SK-N-SH (cell line): ENCODE measurements at regions not wholly inside any gene's neighbourhood (a gene's known extent, or its start where the extent isn't known, plus 50 kb on each side); places are given as distances from the start of the nearest gene placed in this dataset.

ENCODE experiments used
- CTCF ChIA-PET: fragments of 300-600, 350-600 bp; formaldehyde crosslinking; extraction: SDS; loops from one replicate; lab custom pipeline; 2021; lab: Yijun Ruan, JAX
- POLR2A ChIA-PET: fragments of 350-600 bp; sonication (Branson Sonifier 250); formaldehyde crosslinking; extraction: SDS; loops from one replicate; lab custom pipeline; 2020; ENCODE audit warnings: antibody characterized with exemption, inconsistent platforms; lab: Yijun Ruan, JAX
- DNase-seq: peaks from one replicate; pipeline ENCODE4 v3.0.0; 2012
- H2AFZ ChIP-seq: fragments of 200-600 bp; sonication (generic); 2 replicates; pipeline ENCODE4 v1.8.1; 2016; ENCODE audit warnings: antibody characterized with exemption, mild to moderate bottlenecking, low read depth
- H3F3A ChIP-seq: fragments of 200-600 bp; sonication (generic); replicated peaks from 2 replicates; pipeline ENCODE3; 2016; ENCODE audit warnings: antibody characterized with exemption, mild to moderate bottlenecking; ENCODE audit not compliant: insufficient read depth
- H3K27ac ChIP-seq, 2 experiments: fragments of 200-500 bp in 1 of 2; fragments of 200-600 bp in 1 of 2; sonication (Bioruptor generic) in 1 of 2; sonication (generic), shearing (Covaris generic) in 1 of 2; 2 replicates each; pipeline versions ENCODE4 v1.5.1 to v1.6.1; 2014 to 2016; ENCODE audit warnings: low read depth in 2 of 2, inconsistent platforms in 1 of 2, low read length in 1 of 2, mild to moderate bottlenecking in 1 of 2, mixed read lengths in 1 of 2
- H3K27me3 ChIP-seq: fragments of 200-600 bp; sonication (generic), shearing (Covaris generic); 2 replicates; pipeline ENCODE4 v1.6.1; 2016; ENCODE audit warnings: mixed run types; ENCODE audit not compliant: insufficient read depth
- H3K36me3 ChIP-seq, 2 experiments: fragments of 200-500 bp in 1 of 2; fragments of 200-600 bp in 1 of 2; sonication (Bioruptor generic) in 1 of 2; sonication (generic) in 1 of 2; replicated peaks in 1 of 2; 2 replicates each; pipeline versions ENCODE3 to v1.5.1; 2014 to 2016; ENCODE audit warnings: low read length in 1 of 2, mild to moderate bottlenecking in 1 of 2; ENCODE audit not compliant: insufficient read depth in 2 of 2, control insufficient read depth in 1 of 2
- H3K4me1 ChIP-seq, 2 experiments: fragments of 200-500 bp in 1 of 2; fragments of 200-600 bp in 1 of 2; sonication (Bioruptor generic) in 1 of 2; sonication (generic), shearing (Covaris generic) in 1 of 2; 2 replicates each; pipeline versions ENCODE4 v1.5.1 to v1.6.1; 2014 to 2016; ENCODE audit warnings: low read depth in 1 of 2, low read length in 1 of 2, mixed run types in 1 of 2; ENCODE audit not compliant: insufficient read depth in 2 of 2, control insufficient read depth in 1 of 2
- H3K4me2 ChIP-seq: fragments of 200-600 bp; sonication (generic), shearing (Covaris generic); 2 replicates; pipeline ENCODE4 v1.6.1; 2017; ENCODE audit warnings: mixed run types
- H3K4me3 ChIP-seq, 2 experiments: fragments of 200-500 bp in 1 of 2; fragments of 200-600 bp in 1 of 2; sonication (Bioruptor generic) in 1 of 2; sonication (generic), shearing (Covaris generic) in 1 of 2; 2 replicates each; pipeline versions ENCODE4 v1.5.1 to v1.8.1; 2014 to 2016; ENCODE audit warnings: low read depth in 2 of 2, inconsistent platforms in 1 of 2, low read length in 1 of 2, mild to moderate bottlenecking in 1 of 2, mixed read lengths in 1 of 2, moderate library complexity in 1 of 2
- H3K79me2 ChIP-seq: fragments of 200-600 bp; sonication (generic); 2 replicates; pipeline ENCODE4 v1.8.1; 2017; ENCODE audit warnings: mild to moderate bottlenecking; ENCODE audit not compliant: insufficient read depth
- H3K9ac ChIP-seq: fragments of 200-600 bp; sonication (generic); 2 replicates; pipeline ENCODE4 v1.6.1; 2017; ENCODE audit warnings: mixed run types
- H3K9me2 ChIP-seq: fragments of 200-600 bp; sonication (generic); 2 replicates; pipeline ENCODE4 v1.6.1; 2017; ENCODE audit warnings: mixed run types
- H3K9me3 ChIP-seq: fragments of 200-600 bp; sonication (generic); 2 replicates; pipeline ENCODE4 v1.6.1; 2017; ENCODE audit warnings: mixed run types, mild to moderate bottlenecking, moderate library complexity
- H4K20me1 ChIP-seq: fragments of 200-600 bp; sonication (generic); 2 replicates; pipeline ENCODE4 v1.6.1; 2017; ENCODE audit warnings: mild to moderate bottlenecking, mixed run types; ENCODE audit not compliant: insufficient read depth
- ELF1 ChIP-seq: IDR thresholded peaks from 2 replicates; pipeline ENCODE4 v1.4.0; 2012
- FOSL2 ChIP-seq: IDR thresholded peaks from 2 replicates; pipeline ENCODE4 v1.4.0; 2012; ENCODE audit warnings: low read depth, mild to moderate bottlenecking, moderate library complexity, borderline replicate concordance
- FOXJ3 ChIP-seq: sonication (generic); formaldehyde crosslinking; IDR thresholded peaks from 2 replicates; pipeline ENCODE4 v1.5.1; 2020; ENCODE audit warnings: mild to moderate bottlenecking, missing genetic modification reagents
- GABPA ChIP-seq: IDR thresholded peaks from 2 replicates; pipeline ENCODE4 v1.4.0; 2012; ENCODE audit warnings: low read depth, mild to moderate bottlenecking
- MAX ChIP-seq: IDR thresholded peaks from 2 replicates; pipeline ENCODE4 v1.4.0; 2012; ENCODE audit warnings: low read depth
- MEF2A ChIP-seq: IDR thresholded peaks from 2 replicates; pipeline ENCODE4 v1.4.0; 2012; ENCODE audit warnings: low read depth, borderline replicate concordance
- MXI1 ChIP-seq: IDR thresholded peaks from 2 replicates; pipeline ENCODE4 v1.6.1; 2012; ENCODE audit warnings: mild to moderate bottlenecking, low read depth, low read length, improper control_type of control experiment
- NRF1 ChIP-seq: IDR thresholded peaks from 2 replicates; pipeline ENCODE4 v1.6.1; 2012; ENCODE audit warnings: low read depth, mild to moderate bottlenecking, low read length
- POLR2AphosphoS5 ChIP-seq: IDR thresholded peaks from 2 replicates; pipeline ENCODE4 v1.6.1; 2012; ENCODE audit warnings: low read depth, low read length
- RAD21 ChIP-seq: IDR thresholded peaks from 2 replicates; pipeline ENCODE4 v1.6.1; 2012; ENCODE audit warnings: mild to moderate bottlenecking, low read length
- RCOR1 ChIP-seq: fragments of 150-350 bp; IDR thresholded peaks from 2 replicates; pipeline ENCODE4 v1.6.1; 2017; ENCODE audit warnings: antibody characterized with exemption, low read length
- REST ChIP-seq: IDR thresholded peaks from 2 replicates; pipeline ENCODE4 v1.6.1; 2012; ENCODE audit warnings: mild to moderate bottlenecking, low read depth, low read length, moderate library complexity
- RFX5 ChIP-seq: IDR thresholded peaks from 2 replicates; pipeline ENCODE4 v1.6.1; 2012; ENCODE audit warnings: mild to moderate bottlenecking, improper control_type of control experiment, low read length
- RXRA ChIP-seq: IDR thresholded peaks from 2 replicates; pipeline ENCODE4 v1.4.0; 2012; ENCODE audit warnings: low read depth, mild to moderate bottlenecking, borderline replicate concordance
- SIN3A ChIP-seq: IDR thresholded peaks from 2 replicates; pipeline ENCODE4 v1.6.1; 2012; ENCODE audit warnings: low read depth, mild to moderate bottlenecking, low read length, moderate library complexity, borderline replicate concordance
- SMC3 ChIP-seq: IDR thresholded peaks from 2 replicates; pipeline ENCODE4 v1.6.1; 2012; ENCODE audit warnings: low read depth, low read length, improper control_type of control experiment
- TAF1 ChIP-seq: IDR thresholded peaks from 2 replicates; pipeline ENCODE4 v1.6.1; 2012; ENCODE audit warnings: low read depth, mild to moderate bottlenecking, low read length, moderate library complexity, borderline replicate concordance
- TF ChIP-seq, protein P1 (sequence below): fragments of 150-350 bp; IDR thresholded peaks from 2 replicates; pipeline ENCODE4 v1.6.1; 2017; ENCODE audit warnings: antibody characterized with exemption, low read length, low read depth, borderline replicate concordance

- H3K9ac ChIP-seq = no peak overlapping the region
- no peak for DNase-seq
- TF ChIP-seq ELF1 (no peak), FOSL2 (no peak), MXI1 (no peak), SMC3 (no peak), MAX (no peak), RXRA (no peak), NRF1 (no peak), MEF2A (no peak), SIN3A (no peak), FOXJ3 (CRISPR knock-in tag) (no peak), TAF1 (no peak), RFX5 (no peak), RCOR1 (no peak), RAD21 (no peak), REST (no peak), POLR2AphosphoS5 (no peak), GABPA (no peak)
- TF ChIP-seq, protein P1, sequence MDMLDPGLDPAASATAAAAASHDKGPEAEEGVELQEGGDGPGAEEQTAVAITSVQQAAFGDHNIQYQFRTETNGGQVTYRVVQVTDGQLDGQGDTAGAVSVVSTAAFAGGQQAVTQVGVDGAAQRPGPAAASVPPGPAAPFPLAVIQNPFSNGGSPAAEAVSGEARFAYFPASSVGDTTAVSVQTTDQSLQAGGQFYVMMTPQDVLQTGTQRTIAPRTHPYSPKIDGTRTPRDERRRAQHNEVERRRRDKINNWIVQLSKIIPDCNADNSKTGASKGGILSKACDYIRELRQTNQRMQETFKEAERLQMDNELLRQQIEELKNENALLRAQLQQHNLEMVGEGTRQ = no peak
- POLR2A ChIA-PET = no interaction called here
- H3F3A ChIP-seq = no peaks in the 10 kb centered on the region
- H3K79me2 ChIP-seq = no peaks in the 10 kb centered on the region
- CTCF ChIA-PET = no interaction called here
- no peaks in the 10 kb centered on the region for H4K20me1 ChIP-seq
- H3K27me3 ChIP-seq = no peaks in the 10 kb centered on the region
- no peak overlapping the region for H3K4me3 ChIP-seq
- no peak overlapping the region for H2AFZ ChIP-seq
- no peaks in the 10 kb centered on the region for H3K9me3 ChIP-seq
- no peaks in the 10 kb centered on the region for H3K36me3 ChIP-seq
- H3K4me1 ChIP-seq = no peaks in the 10 kb centered on the region; a peak in 1 of 4 replicates
- no peaks in the 10 kb centered on the region for H3K9me2 ChIP-seq
- H3K27ac ChIP-seq = no peak overlapping the region
- H3K4me2 ChIP-seq = no peak overlapping the region
Observed at GRCh38 chr13:40285634-40286033, 380.8 kb downstream of the FOXO1 start.
